A549 (cell line): ENCODE measurements at regions not wholly inside any gene's neighbourhood (a gene's known extent, or its start where the extent isn't known, plus 50 kb on each side); places are given as distances from the start of the nearest gene placed in this dataset.

Experiments used
- ATAC-seq, 2 experiments: fragments of 200-7000 bp in 1 of 2; fragments of >200 bp in 1 of 2; cut with Nextera tagmentation in 1 of 2; cut with Tn5 transposase in 1 of 2; 3 replicates each; pipeline versions ENCODE4 v1.8.0 to v1.9.1; 2018 to 2020; ENCODE audit warnings: mild to moderate bottlenecking in 1 of 2, moderate library complexity in 1 of 2
- CTCF ChIA-PET: fragments of 300-600 bp; sonication (Branson Sonifier 250); formaldehyde crosslinking; extraction: SDS; loops from one replicate; lab custom pipeline; 2021; ENCODE audit warnings: antibody characterized with exemption, inconsistent platforms; lab: Yijun Ruan, JAX
- POLR2A ChIA-PET: fragments of 350-600 bp; formaldehyde crosslinking; extraction: SDS; loops from one replicate; lab custom pipeline; 2021; ENCODE audit warnings: antibody characterized with exemption, inconsistent platforms; lab: Yijun Ruan, JAX
- DNase-seq, 2 experiments: peaks; one replicate each; pipeline versions ENCODE4 v3.0.0 to v3.0.0-alpha.2; 2011 to 2016; ENCODE audit warnings: low read depth in 1 of 2, low spot score in 1 of 2
- FAIRE-seq: peaks from 2 replicates; lab custom pipeline; 2011; peaks lifted over from hg19 to GRCh38; lab: Jason Lieb, UNC
- H3K27ac ChIP-seq, 2 experiments: fragments of >200 bp; sonication (Bioruptor Twin); formaldehyde crosslinking; 3 replicates each; pipeline ENCODE4 v1.5.1; 2016 to 2017
- H3K4me1 ChIP-seq: fragments of >200 bp; sonication (Bioruptor Twin); formaldehyde crosslinking; 3 replicates; pipeline ENCODE4 v1.6.1; 2016
- H3K4me2 ChIP-seq: fragments of >200 bp; sonication (Bioruptor Twin); formaldehyde crosslinking; 3 replicates; pipeline ENCODE4 v1.6.1; 2016
- H3K4me3 ChIP-seq: fragments of >200 bp; sonication (Bioruptor Twin); formaldehyde crosslinking; 3 replicates; pipeline ENCODE4 v1.5.1; 2016
- H3K9me3 ChIP-seq: fragments of >200 bp; sonication (Bioruptor Twin); formaldehyde crosslinking; 3 replicates; pipeline ENCODE4 v1.6.1; 2016
- CBX8 ChIP-seq: fragments of 200-600 bp; sonication (generic); IDR thresholded peaks from 2 replicates; pipeline ENCODE4 v1.6.1; 2016
- CEBPB ChIP-seq, 2 experiments: fragments of >200 bp in 1 of 2; sonication (Bioruptor Twin) in 1 of 2; formaldehyde crosslinking in 1 of 2; IDR thresholded peaks; 2 replicates each; pipeline ENCODE4 v1.6.1; 2012 to 2016
- E2F6 ChIP-seq: IDR thresholded peaks from 2 replicates; pipeline ENCODE4 v1.6.1; 2012; ENCODE audit warnings: low read depth, borderline replicate concordance
- EHMT2 ChIP-seq: fragments of 200-600 bp; sonication (generic); IDR thresholded peaks from 2 replicates; pipeline ENCODE4 v1.6.1; 2016; ENCODE audit warnings: antibody characterized with exemption, low read depth, mild to moderate bottlenecking, moderate library complexity
- EP300 ChIP-seq, 2 experiments: fragments of >200 bp; sonication (Bioruptor Twin); formaldehyde crosslinking; IDR thresholded peaks; 2 replicates in 1 of 2; 3 replicates in 1 of 2; pipeline ENCODE4 v1.6.1; 2016 to 2017
- FOSL2 ChIP-seq, 2 experiments: fragments of 450-650 bp in 1 of 2; fragments of >200 bp in 1 of 2; sonication (Bioruptor Twin) in 1 of 2; formaldehyde crosslinking; IDR thresholded peaks; 2 replicates each; pipeline versions ENCODE4 v1.5.0 to v1.6.1; 2016 to 2020; ENCODE audit warnings: mild to moderate bottlenecking in 1 of 2, moderate library complexity in 1 of 2
- GATA3 ChIP-seq: IDR thresholded peaks from 2 replicates; pipeline ENCODE4 v1.6.1; 2012; ENCODE audit warnings: borderline replicate concordance
- HDAC2 ChIP-seq: fragments of 200-600 bp; sonication (generic); IDR thresholded peaks from 2 replicates; pipeline ENCODE4 v1.6.1; 2016
- HEYL ChIP-seq: fragments of 250-450 bp; sonication (Bioruptor Pico); IDR thresholded peaks from 2 replicates; pipeline ENCODE4 v1.8.0; 2021; ENCODE audit warnings: mild to moderate bottlenecking, moderate library complexity
- HMGXB4 ChIP-seq: fragments of 250-450 bp; sonication (Bioruptor Pico); IDR thresholded peaks from 2 replicates; pipeline ENCODE4 v1.5.0; 2021; ENCODE audit warnings: mild to moderate bottlenecking, moderate library complexity, borderline replicate concordance
- KDM1A ChIP-seq: fragments of 200-600 bp; sonication (generic); IDR thresholded peaks from 2 replicates; pipeline ENCODE4 v1.6.1; 2016; ENCODE audit warnings: low read depth, mild to moderate bottlenecking
- KDM5A ChIP-seq: fragments of 200-600 bp; sonication (generic); IDR thresholded peaks from 2 replicates; pipeline ENCODE4 v1.6.1; 2016; ENCODE audit warnings: antibody characterized with exemption, mild to moderate bottlenecking
- MAZ ChIP-seq: fragments of 150-350 bp; IDR thresholded peaks from 2 replicates; pipeline ENCODE4 v1.6.1; 2014; ENCODE audit warnings: antibody characterized with exemption, low read depth, low read length, borderline replicate concordance
- MYC ChIP-seq: IDR thresholded peaks from 2 replicates; pipeline ENCODE4 v1.6.1; 2012; ENCODE audit warnings: mild to moderate bottlenecking, inconsistent platforms, low read length, improper control_type of control experiment, borderline replicate concordance
- NPAS2 ChIP-seq: fragments of 250-450 bp; sonication (Bioruptor Pico); IDR thresholded peaks from 2 replicates; pipeline ENCODE4 v1.8.0; 2022; ENCODE audit warnings: mild to moderate bottlenecking, moderate library complexity, borderline replicate concordance
- PBX3 ChIP-seq: IDR thresholded peaks from 2 replicates; pipeline ENCODE4 v1.6.1; 2012
- POLR2AphosphoS2 ChIP-seq: conservative IDR thresholded peaks from 2 replicates; pipeline ENCODE4 v1.6.1; 2012; ENCODE audit warnings: low read length, improper control_type of control experiment, inconsistent platforms
- RCOR1 ChIP-seq: fragments of 150-350 bp; IDR thresholded peaks from 2 replicates; pipeline ENCODE4 v1.6.1; 2014; ENCODE audit warnings: antibody characterized with exemption, low read length, low read depth
- RFX5 ChIP-seq: fragments of 450-650 bp; IDR thresholded peaks from 2 replicates; pipeline ENCODE4 v1.7.1; 2014; ENCODE audit warnings: antibody characterized with exemption, mild to moderate bottlenecking, moderate library complexity
- SMC3 ChIP-seq: fragments of >200 bp; sonication (Bioruptor Twin); formaldehyde crosslinking; IDR thresholded peaks from 3 replicates; pipeline ENCODE4 v1.6.1; 2018; ENCODE audit warnings: inconsistent platforms
- SREBF2 ChIP-seq: fragments of 450-650 bp; IDR thresholded peaks from 2 replicates; pipeline ENCODE4 v1.6.1; 2014; ENCODE audit warnings: mild to moderate bottlenecking, moderate library complexity
- TP53 ChIP-seq: fragments of 250-450 bp; sonication (Bioruptor Pico); IDR thresholded peaks from 2 replicates; pipeline ENCODE4 v1.5.0; 2021; ENCODE audit warnings: mild to moderate bottlenecking, moderate library complexity
- ZFP36 ChIP-seq: fragments of 450-650 bp; IDR thresholded peaks from 2 replicates; pipeline ENCODE4 v1.6.1; 2014; ENCODE audit warnings: borderline replicate concordance; ENCODE audit not compliant: partially characterized antibody
- ZNF302 ChIP-seq: fragments of 250-450 bp; sonication (Bioruptor Pico); IDR thresholded peaks from 2 replicates; pipeline ENCODE4 v1.9.0; 2021; ENCODE audit warnings: inconsistent platforms, mild to moderate bottlenecking, moderate library complexity
- ZSCAN20 ChIP-seq: fragments of 250-450 bp; sonication (Bioruptor Pico); IDR thresholded peaks from 2 replicates; pipeline ENCODE4 v1.8.0; 2022; ENCODE audit warnings: mild to moderate bottlenecking, moderate library complexity
- WGBS: methylation state at CpG from one replicate; pipeline ENCODE4 v1.1.6; 2017; ENCODE audit errors: missing lambda C conversion rate; 5-methylcytosine and 5-hydroxymethylcytosine counted together

GRCh38 chr5:42230839-42231238 is 192.4 kb upstream of the GHR start:
- no peak for ATAC-seq
- TF ChIP-seq HDAC2: no peak
- no peak for TF ChIP-seq FOSL2 (IDR thresholded peaks at IDR 0.05)
- TF ChIP-seq FOSL2 (CRISPR knock-in tag; IDR thresholded peaks at IDR 0.05): no peak
- no peak for TF ChIP-seq EHMT2
- no peak for TF ChIP-seq POLR2AphosphoS2
- TF ChIP-seq CBX8: no peak
- TF ChIP-seq PBX3: no peak
- TF ChIP-seq MYC: no peak
- no peak for TF ChIP-seq KDM5A
- TF ChIP-seq GATA3: no peak
- no peak for TF ChIP-seq KDM1A
- no peak for TF ChIP-seq HEYL (CRISPR knock-in tag)
- no peak for TF ChIP-seq ZNF302 (CRISPR knock-in tag)
- no peak for TF ChIP-seq ZSCAN20 (CRISPR knock-in tag)
- no peak for TF ChIP-seq E2F6
- no peak for TF ChIP-seq RCOR1
- TF ChIP-seq ZFP36: no peak
- TF ChIP-seq, all 56 proteins: peak for 0
- no peaks in the 10 kb centered on the region for H3K9me3 ChIP-seq
- WGBS: 0% methylated on average over 4 of the region's 4 CpGs
- no peak overlapping the region for H3K27ac ChIP-seq
- H3K4me2 ChIP-seq: no peak overlapping the region
- DNase-seq (no peak), FAIRE-seq (no peak)
- ChIA-PET CTCF (no interaction called here), POLR2A (no interaction called here)
- H3K4me3 ChIP-seq: no peak overlapping the region
- H3K4me1 ChIP-seq: no peaks in the 10 kb centered on the region

- CTCF ChIA-PET: no interaction called here
- DNase-seq: no peak
Observed at GRCh38 chr5:42235241-42235640, 188.0 kb upstream of the GHR start.

More at GRCh38 chr5:42235241-42235640, 188.0 kb upstream of the GHR start:
- POLR2A ChIA-PET: no interaction called here
- ATAC-seq (no peak), FAIRE-seq (no peak)
- no peaks in the 10 kb centered on the region for H3K9me3 ChIP-seq
- H3K4me3 ChIP-seq: no peak overlapping the region
- H3K4me2 ChIP-seq: no peak overlapping the region
- H3K27ac ChIP-seq: no peak overlapping the region
- TF ChIP-seq CBX8: no peak
- TF ChIP-seq HMGXB4: no peak
- no peak for TF ChIP-seq RFX5
- no peak for TF ChIP-seq SMC3
- TF ChIP-seq NPAS2: no peak
- TF ChIP-seq CEBPB (IDR thresholded peaks at IDR 0.05): no peak
- no peak for TF ChIP-seq MAZ
- no peak for TF ChIP-seq EP300 (IDR thresholded peaks at IDR 0.05)
- no peak for TF ChIP-seq TP53 (CRISPR knock-in tag)
- TF ChIP-seq EHMT2: no peak
- no peak for TF ChIP-seq SREBF2
- TF ChIP-seq MYC: no peak
- TF ChIP-seq ZFP36: no peak
- no peak for TF ChIP-seq GATA3
- no peak for TF ChIP-seq E2F6
- no peaks in the 10 kb centered on the region for H3K4me1 ChIP-seq
